HG02970 (cell line): ENCODE measurements at regions not wholly inside any gene's neighbourhood (a gene's known extent, or its start where the extent isn't known, plus 50 kb on each side); places are given as distances from the start of the nearest gene placed in this dataset.

ENCODE experiments used
- ATAC-seq: cut with Tn5 transposase; IDR thresholded peaks from one replicate; pipeline ENCODE4 v1.9.1; 2021; ENCODE audit warnings: mild to moderate bottlenecking, moderate library complexity, moderate number of reproducible peaks; ENCODE audit not compliant: unreplicated experiment, low FRiP score

GRCh38 chr4:89379511-89380044, 72.0 kb upstream of the GPRIN3 start:
- no peak for ATAC-seq

DNA sequence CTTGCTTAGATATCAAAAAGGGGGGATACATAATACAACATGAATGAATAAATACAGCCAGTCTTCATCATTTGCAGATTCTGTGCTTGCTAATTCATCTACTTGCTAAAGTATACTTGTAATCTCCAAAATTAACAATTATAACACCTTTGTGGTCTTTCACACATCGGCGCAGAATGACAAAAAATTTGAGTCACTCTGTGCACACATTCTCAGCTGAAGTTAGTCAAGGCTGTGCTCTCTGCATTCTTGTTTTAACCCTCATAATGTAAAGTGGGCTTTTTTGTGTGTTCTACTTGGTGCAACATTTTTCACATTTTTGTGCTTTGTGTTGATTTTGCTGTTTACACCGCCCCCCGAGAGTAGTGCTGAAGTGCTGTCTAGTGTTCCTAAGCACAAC, 65.8 kb upstream of the GPRIN3 start:
- no peak for ATAC-seq

DNA sequence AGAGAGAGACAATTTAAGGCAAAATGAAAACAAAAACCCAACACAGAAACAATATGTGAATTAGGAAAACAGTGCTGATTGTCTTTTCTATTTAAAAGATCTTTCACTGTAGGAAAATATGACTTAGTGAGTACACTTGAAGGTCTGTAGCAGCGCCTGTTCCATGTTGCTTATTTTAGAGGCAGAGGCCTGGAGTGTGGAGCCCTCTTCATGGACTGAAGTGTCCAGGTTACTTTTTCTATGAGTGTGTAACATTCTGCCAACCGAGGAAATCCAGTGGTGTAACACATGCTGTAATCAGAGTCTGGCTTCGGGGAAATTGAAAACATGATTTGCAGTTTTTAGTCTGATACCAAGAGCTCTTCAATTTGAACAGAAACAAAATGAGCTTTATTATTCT, 64.0 kb upstream of the GPRIN3 start:
- ATAC-seq: no peak

DNA sequence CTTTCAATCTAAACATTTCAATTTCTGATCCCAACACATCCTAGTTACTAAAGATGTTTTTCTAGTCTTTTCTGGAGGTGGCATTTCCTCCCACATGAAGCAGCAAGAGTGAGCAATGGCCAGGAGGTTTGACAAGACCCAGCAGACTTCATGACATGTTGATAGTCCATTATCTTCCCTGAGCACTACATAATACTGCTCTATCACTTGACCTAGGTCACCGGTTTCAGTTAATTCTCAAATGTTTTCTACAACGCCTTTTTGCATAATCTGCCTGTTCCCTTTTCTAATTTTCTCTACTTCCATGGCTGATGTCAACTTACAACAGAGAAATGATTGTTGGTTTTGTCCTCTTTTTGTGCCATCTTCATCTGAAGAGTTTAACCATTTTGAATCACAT, 62.0 kb upstream of the GPRIN3 start:
- no peak for ATAC-seq

DNA sequence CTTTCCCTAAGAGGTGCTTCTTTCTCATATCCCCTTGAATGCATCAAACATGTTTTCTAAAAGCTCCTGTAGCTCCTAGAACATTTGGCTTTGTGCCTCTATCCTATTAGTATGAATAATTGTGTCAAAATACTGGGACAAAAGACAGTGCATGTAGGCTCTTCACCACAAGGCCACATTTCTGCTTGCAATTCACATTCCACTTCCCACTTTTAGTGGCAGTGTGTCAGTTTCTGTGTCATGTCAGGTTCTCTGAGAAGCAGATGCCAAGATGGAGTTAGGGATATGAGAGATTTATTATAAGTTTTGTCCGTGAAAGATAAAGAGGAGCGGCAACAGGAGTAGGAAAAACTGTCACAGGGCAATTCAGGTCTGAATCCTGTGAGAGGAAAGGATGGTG, 61.3 kb upstream of the GPRIN3 start:
- ATAC-seq: no peak

DNA sequence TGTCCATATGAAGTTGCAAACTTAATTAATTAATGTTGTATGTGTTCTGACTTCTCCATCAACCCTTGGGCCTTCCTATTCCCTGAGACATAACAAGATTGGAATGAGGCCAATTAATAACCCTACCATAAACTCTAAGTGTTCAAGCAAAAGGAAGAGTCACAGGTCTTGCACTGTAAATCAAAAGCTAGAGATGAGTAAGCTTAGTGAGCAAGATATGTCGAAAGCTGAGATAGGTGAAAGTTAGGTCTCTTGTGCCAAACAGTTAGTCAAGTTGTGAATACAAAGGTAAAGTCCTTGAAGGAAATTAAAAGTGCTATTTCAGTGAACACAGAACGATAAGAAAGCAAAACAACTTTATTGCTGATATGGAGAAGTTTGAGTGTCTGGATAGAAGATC, 58.2 kb upstream of the GPRIN3 start:
- ATAC-seq: no peak

DNA sequence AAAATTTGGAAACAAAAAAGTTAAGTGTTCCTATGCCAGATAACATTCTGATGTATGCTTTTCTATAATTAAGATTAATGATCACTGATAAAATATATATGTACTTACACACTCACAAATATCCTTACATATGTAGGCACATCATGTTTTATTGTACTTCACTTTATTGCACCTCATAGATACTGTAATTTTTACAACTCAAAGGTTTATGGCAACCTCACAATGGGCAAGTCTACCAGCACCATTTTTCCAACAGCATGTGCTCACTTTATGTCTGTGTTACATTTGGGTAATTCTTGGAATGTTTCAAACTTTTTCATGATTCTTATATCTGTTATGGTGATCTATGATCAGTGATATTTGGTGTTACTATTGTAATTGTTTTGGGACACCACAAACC, 57.8 kb upstream of the GPRIN3 start:
- ATAC-seq: no peak

DNA sequence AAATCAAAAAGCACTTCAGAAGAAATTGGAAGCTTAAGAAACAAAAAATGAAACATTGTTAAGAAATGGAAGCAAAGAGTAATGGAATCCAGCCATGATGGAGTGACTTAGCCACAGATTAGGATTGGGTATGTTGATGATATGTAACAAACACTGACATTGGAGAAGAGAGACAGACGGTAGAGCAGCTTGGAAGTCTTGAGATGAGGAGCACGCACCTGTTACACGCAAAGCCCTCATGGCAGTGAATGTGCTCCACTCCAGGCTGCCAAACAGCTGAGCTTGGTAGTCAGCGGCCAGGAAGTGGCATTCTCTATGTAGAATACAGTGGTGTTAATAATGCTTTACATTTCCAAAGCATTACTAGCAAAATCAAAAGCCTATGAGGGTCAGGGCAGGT, 56.9 kb upstream of the GPRIN3 start:
- ATAC-seq: no peak

GRCh38 chr4:89363786-89364185, 56.2 kb upstream of the GPRIN3 start:
- ATAC-seq: no peak

GRCh38 chr4:89358935-89359638, 51.5 kb upstream of the GPRIN3 start:
- no peak for ATAC-seq

DNA sequence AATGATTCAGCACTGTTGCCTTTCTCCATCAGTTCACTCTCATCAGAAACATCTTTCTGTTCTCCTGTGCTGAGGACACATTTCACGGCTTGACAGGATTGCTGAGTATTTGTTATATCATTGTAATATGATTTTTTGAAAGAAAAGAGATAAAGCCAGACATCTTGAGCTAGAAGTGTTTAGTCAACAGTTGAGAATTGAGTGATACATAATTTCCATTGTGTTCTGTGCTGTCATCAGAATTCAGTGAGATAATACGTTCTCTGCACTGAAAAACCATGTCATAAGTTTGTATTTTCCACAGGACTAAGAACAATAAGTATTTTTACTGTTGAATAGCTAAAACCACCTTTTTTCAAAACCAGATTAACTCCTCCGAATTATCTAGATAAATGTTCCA, 50.2 kb upstream of the GPRIN3 start:
- ATAC-seq: no peak
